GM19467 (cell line): ENCODE measurements at regions not wholly inside any gene's neighbourhood (a gene's known extent, or its start where the extent isn't known, plus 50 kb on each side); places are given as distances from the start of the nearest gene placed in this dataset.

Experiments used
- ATAC-seq: cut with Tn5 transposase; IDR thresholded peaks from one replicate; pipeline ENCODE4 v1.9.1; 2021; ENCODE audit warnings: mild to moderate bottlenecking, moderate library complexity; ENCODE audit not compliant: unreplicated experiment

- no peak for ATAC-seq
Measured at GRCh38 chr12:92537290-92537960, 165.4 kb upstream of the PLEKHG7 start.

GRCh38 chr12:92535961-92536360 lies 166.8 kb upstream of the PLEKHG7 start:
- ATAC-seq = no peak

- ATAC-seq = no peak
Measured at GRCh38 chr12:92533280-92533890, 169.4 kb upstream of the PLEKHG7 start.

GRCh38 chr12:92530706-92531105 lies 172.1 kb upstream of the PLEKHG7 start:
- ATAC-seq = no peak

GRCh38 chr12:92529944-92530343 lies 172.8 kb upstream of the PLEKHG7 start:
- no peak for ATAC-seq

GRCh38 chr12:92528586-92528985 lies 174.2 kb upstream of the PLEKHG7 start:
- no peak for ATAC-seq

- no peak for ATAC-seq
Measured at GRCh38 chr12:92528097-92528496, 174.7 kb upstream of the PLEKHG7 start.

- no peak for ATAC-seq
Measured at GRCh38 chr12:92524489-92524888, 178.3 kb upstream of the PLEKHG7 start.

- ATAC-seq = no peak
Measured at GRCh38 chr12:92520511-92520910, 182.3 kb upstream of the PLEKHG7 start.

- ATAC-seq = no peak
Measured at GRCh38 chr12:92519284-92519683, 183.5 kb upstream of the PLEKHG7 start.

GRCh38 chr12:92518071-92518470 lies 184.7 kb upstream of the PLEKHG7 start:
- ATAC-seq = no peak

GRCh38 chr12:92516277-92516600 lies 186.6 kb upstream of the PLEKHG7 start:
- no peak for ATAC-seq

- no peak for ATAC-seq
Measured at GRCh38 chr12:92513231-92513730, 189.5 kb upstream of the PLEKHG7 start.

GRCh38 chr12:92511786-92512185 lies 191.0 kb upstream of the PLEKHG7 start:
- no peak for ATAC-seq

- no peak for ATAC-seq
Measured at GRCh38 chr12:92509156-92509738, 193.5 kb upstream of the PLEKHG7 start.

- ATAC-seq = no peak
Measured at GRCh38 chr12:92506891-92507290, 195.9 kb upstream of the PLEKHG7 start.

- no peak for ATAC-seq
Measured at GRCh38 chr12:92506460-92506859, 196.3 kb upstream of the PLEKHG7 start.

GRCh38 chr12:92505254-92506231 lies 197.2 kb upstream of the PLEKHG7 start:
- peak; percentile 31 for ATAC-seq

- ATAC-seq = no peak
Measured at GRCh38 chr12:92504594-92504981, 198.2 kb upstream of the PLEKHG7 start.

GRCh38 chr12:92503971-92504593 lies 198.7 kb upstream of the PLEKHG7 start:
- ATAC-seq = no peak
